SK-N-SH treated with all-trans-retinoic acid at 6 μM for 48 hours (cell line): ENCODE measurements at regions not wholly inside any gene's neighbourhood (a gene's known extent, or its start where the extent isn't known, plus 50 kb on each side); places are given as distances from the start of the nearest gene placed in this dataset.

Experiments used
- ATAC-seq: fragments of 200-7000 bp; cut with Tn5 transposase; 3 replicates; pipeline ENCODE4 v1.9.1; 2020; ENCODE audit warnings: mild to moderate bottlenecking, moderate library complexity
- ARNTL ChIP-seq: fragments of 450-650 bp; formaldehyde crosslinking; IDR thresholded peaks from 2 replicates; pipeline ENCODE4 v1.5.0; 2020; ENCODE audit warnings: low read depth, mild to moderate bottlenecking, moderate library complexity, borderline replicate concordance
- BACH2 ChIP-seq: fragments of 250-450 bp; sonication (Bioruptor Pico); IDR thresholded peaks from 2 replicates; pipeline ENCODE4 v1.9.0; 2021; ENCODE audit warnings: mild to moderate bottlenecking, borderline replicate concordance
- CREB5 ChIP-seq: fragments of 250-450 bp; sonication (Bioruptor Pico); IDR thresholded peaks from 2 replicates; pipeline ENCODE4 v1.5.1; 2020; ENCODE audit warnings: low read depth, mild to moderate bottlenecking, moderate library complexity
- ESRRG ChIP-seq: fragments of 250-450 bp; sonication (Bioruptor Pico); IDR thresholded peaks from 2 replicates; pipeline ENCODE4 v1.6.1; 2021; ENCODE audit warnings: mild to moderate bottlenecking
- GLIS3 ChIP-seq: fragments of 250-450 bp; sonication (Bioruptor Pico); IDR thresholded peaks from 2 replicates; pipeline ENCODE4 v1.5.0; 2020; ENCODE audit warnings: mild to moderate bottlenecking, moderate library complexity
- ISL1 ChIP-seq: fragments of 250-450 bp; sonication (Bioruptor Pico); IDR thresholded peaks from 2 replicates; pipeline ENCODE4 v2.1.2; 2022; ENCODE audit warnings: mild to moderate bottlenecking, moderate library complexity
- OSR1 ChIP-seq: fragments of 250-450 bp; sonication (Bioruptor Pico); IDR thresholded peaks from 2 replicates; pipeline ENCODE4 v1.8.0; 2022; ENCODE audit warnings: moderate library complexity, mild to moderate bottlenecking, inconsistent platforms
- PPARA ChIP-seq: fragments of 250-450 bp; sonication (Bioruptor Pico); IDR thresholded peaks from 2 replicates; pipeline ENCODE4 v1.5.0; 2020; ENCODE audit warnings: mild to moderate bottlenecking, borderline replicate concordance
- RARB ChIP-seq: fragments of 250-450 bp; sonication (Bioruptor Pico); IDR thresholded peaks from 2 replicates; pipeline ENCODE4 v1.8.0; 2021; ENCODE audit warnings: mild to moderate bottlenecking, moderate library complexity
- SNAI2 ChIP-seq: fragments of 250-450 bp; sonication (Bioruptor Pico); IDR thresholded peaks from 2 replicates; pipeline ENCODE4 v1.5.0; 2020; ENCODE audit warnings: mild to moderate bottlenecking, moderate library complexity
- TCF4 ChIP-seq: fragments of 250-450 bp; sonication (Bioruptor Pico); IDR thresholded peaks from 2 replicates; pipeline ENCODE4 v1.8.0; 2021; ENCODE audit warnings: mild to moderate bottlenecking, moderate library complexity, borderline replicate concordance
- TOX ChIP-seq: fragments of 250-450 bp; sonication (Bioruptor Pico); IDR thresholded peaks from 2 replicates; pipeline ENCODE4 v1.8.0; 2021; ENCODE audit warnings: mild to moderate bottlenecking, moderate library complexity, borderline replicate concordance
- TSHZ2 ChIP-seq: fragments of 250-450 bp; sonication (Bioruptor Pico); IDR thresholded peaks from 2 replicates; pipeline ENCODE4 v1.5.0; 2020; ENCODE audit warnings: mild to moderate bottlenecking, moderate library complexity
- ZC3H10 ChIP-seq: fragments of 250-450 bp; sonication (Bioruptor Pico); IDR thresholded peaks from 2 replicates; pipeline ENCODE4 v1.5.1; 2021; ENCODE audit warnings: mild to moderate bottlenecking, moderate library complexity
- ZFP3 ChIP-seq: fragments of 250-450 bp; sonication (Bioruptor Pico); IDR thresholded peaks from 2 replicates; pipeline ENCODE4 v1.5.0; 2020; ENCODE audit warnings: mild to moderate bottlenecking, moderate library complexity
- ZFP30 ChIP-seq: fragments of 450-650 bp; formaldehyde crosslinking; IDR thresholded peaks from 2 replicates; pipeline ENCODE4 v1.5.0; 2022; ENCODE audit warnings: mild to moderate bottlenecking, moderate library complexity
- ZNF565 ChIP-seq: fragments of 450-650 bp; formaldehyde crosslinking; conservative IDR thresholded peaks from 2 replicates; pipeline ENCODE4 v1.5.0; 2020; ENCODE audit warnings: low read depth, mild to moderate bottlenecking, moderate library complexity
- ZNF70 ChIP-seq: fragments of 450-650 bp; formaldehyde crosslinking; IDR thresholded peaks from 2 replicates; pipeline ENCODE4 v1.5.0; 2020; ENCODE audit warnings: mild to moderate bottlenecking, moderate library complexity
- ZNF8 ChIP-seq: fragments of 450-650 bp; formaldehyde crosslinking; IDR thresholded peaks from 2 replicates; pipeline ENCODE4 v1.5.0; 2020; ENCODE audit warnings: mild to moderate bottlenecking, moderate library complexity
- TF ChIP-seq, protein P1 (sequence below): fragments of 250-450 bp; sonication (Bioruptor Pico); IDR thresholded peaks from 2 replicates; pipeline ENCODE4 v1.8.0; 2021; ENCODE audit warnings: low read depth, mild to moderate bottlenecking, moderate library complexity, borderline replicate concordance
- TF ChIP-seq, protein P2 (sequence below): fragments of 250-450 bp; sonication (Bioruptor Pico); IDR thresholded peaks from 2 replicates; pipeline ENCODE4 v1.8.0; 2020; ENCODE audit warnings: mild to moderate bottlenecking, moderate library complexity, borderline replicate concordance
- TF ChIP-seq, protein P3 (sequence below): fragments of 250-450 bp; sonication (Bioruptor Pico); IDR thresholded peaks from 2 replicates; pipeline ENCODE4 v1.5.1; 2021; ENCODE audit warnings: mild to moderate bottlenecking, moderate library complexity

- TF ChIP-seq TCF4 (CRISPR knock-in tag) (no peak), ESRRG (CRISPR knock-in tag) (no peak)
Measured at GRCh38 chr11:91407842-91408241, 816.8 kb upstream of the FAT3 start (continued).

GRCh38 chr11:91406009-91406408 is 818.6 kb upstream of the FAT3 start:
- ATAC-seq: no peak
- TF ChIP-seq ZNF8 (CRISPR knock-in tag): no peak
- TF ChIP-seq, protein P1, sequence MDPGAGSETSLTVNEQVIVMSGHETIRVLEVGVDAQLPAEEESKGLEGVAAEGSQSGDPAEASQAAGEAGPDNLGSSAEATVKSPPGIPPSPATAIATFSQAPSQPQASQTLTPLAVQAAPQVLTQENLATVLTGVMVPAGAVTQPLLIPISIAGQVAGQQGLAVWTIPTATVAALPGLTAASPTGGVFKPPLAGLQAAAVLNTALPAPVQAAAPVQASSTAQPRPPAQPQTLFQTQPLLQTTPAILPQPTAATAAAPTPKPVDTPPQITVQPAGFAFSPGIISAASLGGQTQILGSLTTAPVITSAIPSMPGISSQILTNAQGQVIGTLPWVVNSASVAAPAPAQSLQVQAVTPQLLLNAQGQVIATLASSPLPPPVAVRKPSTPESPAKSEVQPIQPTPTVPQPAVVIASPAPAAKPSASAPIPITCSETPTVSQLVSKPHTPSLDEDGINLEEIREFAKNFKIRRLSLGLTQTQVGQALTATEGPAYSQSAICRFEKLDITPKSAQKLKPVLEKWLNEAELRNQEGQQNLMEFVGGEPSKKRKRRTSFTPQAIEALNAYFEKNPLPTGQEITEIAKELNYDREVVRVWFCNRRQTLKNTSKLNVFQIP (CRISPR knock-in tag): no peak
- no peak for TF ChIP-seq ISL1 (CRISPR knock-in tag)
- TF ChIP-seq, protein P2, sequence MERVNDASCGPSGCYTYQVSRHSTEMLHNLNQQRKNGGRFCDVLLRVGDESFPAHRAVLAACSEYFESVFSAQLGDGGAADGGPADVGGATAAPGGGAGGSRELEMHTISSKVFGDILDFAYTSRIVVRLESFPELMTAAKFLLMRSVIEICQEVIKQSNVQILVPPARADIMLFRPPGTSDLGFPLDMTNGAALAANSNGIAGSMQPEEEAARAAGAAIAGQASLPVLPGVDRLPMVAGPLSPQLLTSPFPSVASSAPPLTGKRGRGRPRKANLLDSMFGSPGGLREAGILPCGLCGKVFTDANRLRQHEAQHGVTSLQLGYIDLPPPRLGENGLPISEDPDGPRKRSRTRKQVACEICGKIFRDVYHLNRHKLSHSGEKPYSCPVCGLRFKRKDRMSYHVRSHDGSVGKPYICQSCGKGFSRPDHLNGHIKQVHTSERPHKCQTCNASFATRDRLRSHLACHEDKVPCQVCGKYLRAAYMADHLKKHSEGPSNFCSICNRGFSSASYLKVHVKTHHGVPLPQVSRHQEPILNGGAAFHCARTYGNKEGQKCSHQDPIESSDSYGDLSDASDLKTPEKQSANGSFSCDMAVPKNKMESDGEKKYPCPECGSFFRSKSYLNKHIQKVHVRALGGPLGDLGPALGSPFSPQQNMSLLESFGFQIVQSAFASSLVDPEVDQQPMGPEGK (CRISPR knock-in tag): no peak
- TF ChIP-seq SNAI2 (CRISPR knock-in tag): no peak
- TF ChIP-seq TSHZ2 (CRISPR knock-in tag): no peak
- TF ChIP-seq, protein P3, sequence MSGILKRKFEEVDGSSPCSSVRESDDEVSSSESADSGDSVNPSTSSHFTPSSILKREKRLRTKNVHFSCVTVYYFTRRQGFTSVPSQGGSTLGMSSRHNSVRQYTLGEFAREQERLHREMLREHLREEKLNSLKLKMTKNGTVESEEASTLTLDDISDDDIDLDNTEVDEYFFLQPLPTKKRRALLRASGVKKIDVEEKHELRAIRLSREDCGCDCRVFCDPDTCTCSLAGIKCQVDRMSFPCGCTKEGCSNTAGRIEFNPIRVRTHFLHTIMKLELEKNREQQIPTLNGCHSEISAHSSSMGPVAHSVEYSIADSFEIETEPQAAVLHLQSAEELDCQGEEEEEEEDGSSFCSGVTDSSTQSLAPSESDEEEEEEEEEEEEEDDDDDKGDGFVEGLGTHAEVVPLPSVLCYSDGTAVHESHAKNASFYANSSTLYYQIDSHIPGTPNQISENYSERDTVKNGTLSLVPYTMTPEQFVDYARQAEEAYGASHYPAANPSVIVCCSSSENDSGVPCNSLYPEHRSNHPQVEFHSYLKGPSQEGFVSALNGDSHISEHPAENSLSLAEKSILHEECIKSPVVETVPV: no peak
- no peak for TF ChIP-seq TCF4 (CRISPR knock-in tag)
- no peak for TF ChIP-seq PPARA (CRISPR knock-in tag)
- no peak for TF ChIP-seq OSR1 (CRISPR knock-in tag)
- TF ChIP-seq, all 23 proteins: peak for 0

- ATAC-seq: no peak
- TF ChIP-seq GLIS3: no peak
- TF ChIP-seq, protein P1 (CRISPR knock-in tag): no peak
- no peak for TF ChIP-seq ARNTL
- TF ChIP-seq ZFP30 (CRISPR knock-in tag): no peak
- TF ChIP-seq ZNF565: no peak
- TF ChIP-seq CREB5: no peak
- no peak for TF ChIP-seq RARB (CRISPR knock-in tag)
- no peak for TF ChIP-seq SNAI2 (CRISPR knock-in tag)
- TF ChIP-seq OSR1 (CRISPR knock-in tag): no peak
- no peak for TF ChIP-seq TOX
- no peak for TF ChIP-seq PPARA (CRISPR knock-in tag)
Measured at GRCh38 chr11:91404344-91404743, 820.3 kb upstream of the FAT3 start.

DNA sequence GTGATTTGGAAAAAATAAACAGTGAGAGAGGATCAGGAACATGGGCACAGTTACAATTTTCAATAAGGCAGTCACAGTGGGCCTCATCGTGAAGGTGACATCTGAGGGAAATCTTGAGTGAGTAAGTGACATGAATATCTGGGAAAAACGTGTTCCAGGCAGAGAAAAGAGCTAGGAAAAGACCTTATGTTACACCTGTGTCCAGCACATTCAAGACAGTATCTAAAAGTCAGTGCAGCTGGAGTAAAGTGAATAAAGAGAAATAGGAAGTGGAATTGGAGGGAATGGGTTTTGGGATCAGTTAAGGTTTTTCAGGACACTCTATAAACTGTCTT is 827.5 kb upstream of the FAT3 start:
- ATAC-seq: no peak
- TF ChIP-seq, protein P1 (CRISPR knock-in tag): no peak
- TF ChIP-seq ZC3H10 (CRISPR knock-in tag): no peak
- TF ChIP-seq BACH2: no peak
- no peak for TF ChIP-seq TOX
- no peak for TF ChIP-seq ARNTL
- TF ChIP-seq ZNF70: no peak
- no peak for TF ChIP-seq ZFP3 (CRISPR knock-in tag)
- no peak for TF ChIP-seq ZFP30 (CRISPR knock-in tag)
- no peak for TF ChIP-seq TSHZ2 (CRISPR knock-in tag)
